ENCODE measurements at regions not wholly inside any gene's neighbourhood (a gene's known extent, or its start where the extent isn't known, plus 50 kb on each side); places are given as distances from the start of the nearest gene placed in this dataset.

GRCh38 chr2:156787517-156787916, 351.3 kb downstream of the GPD2 start:
- no peak overlapping the region for H3K4me3 ChIP-seq
- no peaks in the 10 kb centered on the region for H3K9me3 ChIP-seq
- 92 to 98% methylated on average over 2 of the region's 2 CpGs for WGBS, 2 donors
- H3K36me3 ChIP-seq, result no peaks in the 10 kb centered on the region
- no peak overlapping the region for H3K27ac ChIP-seq
- DNase-seq (no peak), ATAC-seq (ENCODE audit: low FRiP score in 2 of 2) (no peak)
- H3K4me1 ChIP-seq, result no peaks in the 10 kb centered on the region
- TF ChIP-seq, protein P1, sequence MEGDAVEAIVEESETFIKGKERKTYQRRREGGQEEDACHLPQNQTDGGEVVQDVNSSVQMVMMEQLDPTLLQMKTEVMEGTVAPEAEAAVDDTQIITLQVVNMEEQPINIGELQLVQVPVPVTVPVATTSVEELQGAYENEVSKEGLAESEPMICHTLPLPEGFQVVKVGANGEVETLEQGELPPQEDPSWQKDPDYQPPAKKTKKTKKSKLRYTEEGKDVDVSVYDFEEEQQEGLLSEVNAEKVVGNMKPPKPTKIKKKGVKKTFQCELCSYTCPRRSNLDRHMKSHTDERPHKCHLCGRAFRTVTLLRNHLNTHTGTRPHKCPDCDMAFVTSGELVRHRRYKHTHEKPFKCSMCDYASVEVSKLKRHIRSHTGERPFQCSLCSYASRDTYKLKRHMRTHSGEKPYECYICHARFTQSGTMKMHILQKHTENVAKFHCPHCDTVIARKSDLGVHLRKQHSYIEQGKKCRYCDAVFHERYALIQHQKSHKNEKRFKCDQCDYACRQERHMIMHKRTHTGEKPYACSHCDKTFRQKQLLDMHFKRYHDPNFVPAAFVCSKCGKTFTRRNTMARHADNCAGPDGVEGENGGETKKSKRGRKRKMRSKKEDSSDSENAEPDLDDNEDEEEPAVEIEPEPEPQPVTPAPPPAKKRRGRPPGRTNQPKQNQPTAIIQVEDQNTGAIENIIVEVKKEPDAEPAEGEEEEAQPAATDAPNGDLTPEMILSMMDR (IDR thresholded peaks at IDR 0.05), result no peak
- TF ChIP-seq EP300 (IDR thresholded peaks at IDR 0.05) (no peak), POLR2AphosphoS5 (IDR thresholded peaks at IDR 0.05) (no peak), POLR2A (IDR thresholded peaks at IDR 0.05) (no peak)
- H3K27me3 ChIP-seq, result no peaks in the 10 kb centered on the region

DNA sequence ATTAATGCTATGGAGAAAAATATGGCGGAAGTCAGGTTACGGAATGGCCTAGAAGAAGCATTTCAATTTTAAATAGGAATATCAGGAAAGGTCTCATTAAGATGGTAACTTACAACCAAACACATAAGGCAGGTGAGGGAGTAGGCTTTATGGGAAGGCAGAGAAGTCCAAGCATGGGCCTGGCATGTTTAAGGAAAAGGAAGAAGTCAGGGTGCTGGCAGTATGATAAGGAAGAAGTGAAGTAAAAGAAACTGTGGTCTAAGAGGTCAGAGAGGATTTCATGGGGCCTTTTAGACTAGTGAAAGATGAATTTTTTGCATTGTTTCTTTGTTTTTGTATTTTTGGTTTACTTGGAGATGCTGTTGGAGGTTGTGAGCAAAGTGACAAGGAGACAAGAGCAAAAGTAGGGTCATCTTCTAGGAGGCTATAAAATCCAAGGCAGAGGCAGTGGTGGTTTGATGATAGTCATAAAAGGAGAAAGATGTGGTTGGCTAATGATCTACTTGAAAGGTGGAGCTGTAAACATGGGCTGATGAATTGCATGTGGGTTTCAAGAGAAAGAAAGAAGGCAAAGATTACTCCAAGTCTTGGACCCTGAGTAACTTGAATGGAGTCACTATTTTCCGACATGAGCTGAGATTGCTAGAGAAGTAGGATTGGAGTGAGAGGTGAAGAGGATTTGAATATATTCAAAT, 354.3 kb downstream of the GPD2 start:
- Histone ChIP-seq H3K4me3 (no peak overlapping the region), H3K36me3 (no peaks in the 10 kb centered on the region), H3K27me3 (no peaks in the 10 kb centered on the region), H3K27ac (no peak overlapping the region), H3K9me3 (no peaks in the 10 kb centered on the region), H3K4me1 (no peaks in the 10 kb centered on the region)
- DNase-seq, result no peak
- ATAC-seq (ENCODE audit: low FRiP score in 2 of 2), result no peak
- no peak for TF ChIP-seq POLR2A (IDR thresholded peaks at IDR 0.05)
- TF ChIP-seq, protein P1 (IDR thresholded peaks at IDR 0.05), result no peak
- no peak for TF ChIP-seq EP300 (IDR thresholded peaks at IDR 0.05)
- TF ChIP-seq POLR2AphosphoS5 (IDR thresholded peaks at IDR 0.05), result no peak
- 91 to 98% methylated on average over 3 of the region's 3 CpGs for WGBS, 2 donors

- no peak overlapping the region for H3K4me3 ChIP-seq
- no peak for ATAC-seq (ENCODE audit: low FRiP score in 2 of 2)
- H3K36me3 ChIP-seq, result no peaks in the 10 kb centered on the region
- TF ChIP-seq POLR2A (IDR thresholded peaks at IDR 0.05) (no peak), EP300 (IDR thresholded peaks at IDR 0.05) (no peak), POLR2AphosphoS5 (IDR thresholded peaks at IDR 0.05) (no peak)
- TF ChIP-seq, protein P1 (IDR thresholded peaks at IDR 0.05), result no peak
- 84 to 89% methylated on average over 9 of the region's 9 CpGs for WGBS, 2 donors
- DNase-seq, result no peak
- H3K27me3 ChIP-seq, result no peaks in the 10 kb centered on the region
- no peaks in the 10 kb centered on the region for H3K4me1 ChIP-seq
- H3K9me3 ChIP-seq, result no peaks in the 10 kb centered on the region
- no peak overlapping the region for H3K27ac ChIP-seq
These were observed 356.2 kb downstream of the GPD2 start for GRCh38 chr2:156792242-156792840.

- 66 to 76% methylated on average over 2 of the region's 2 CpGs for WGBS, 2 donors
- H3K4me1 ChIP-seq, result no peaks in the 10 kb centered on the region
- H3K27ac ChIP-seq, result no peak overlapping the region
- H3K4me3 ChIP-seq, result no peak overlapping the region
- H3K27me3 ChIP-seq, result no peaks in the 10 kb centered on the region
- DNase-seq (no peak), ATAC-seq (ENCODE audit: low FRiP score in 2 of 2) (no peak)
- no peaks in the 10 kb centered on the region for H3K36me3 ChIP-seq
- TF ChIP-seq POLR2A (IDR thresholded peaks at IDR 0.05), result no peak
- TF ChIP-seq, protein P1 (IDR thresholded peaks at IDR 0.05), result no peak
- TF ChIP-seq POLR2AphosphoS5 (IDR thresholded peaks at IDR 0.05), result no peak
- TF ChIP-seq EP300 (IDR thresholded peaks at IDR 0.05), result no peak
- no peaks in the 10 kb centered on the region for H3K9me3 ChIP-seq
These were observed 361.7 kb downstream of the GPD2 start for GRCh38 chr2:156797832-156798231.
